ENCODE measurements at regions not wholly inside any gene's neighbourhood (a gene's known extent, or its start where the extent isn't known, plus 50 kb on each side); places are given as distances from the start of the nearest gene placed in this dataset.

GRCh38 chr20:60895363-60896079 is 356.5 kb upstream of the CDH4 start:
- DNase-seq (ENCODE audit: low read depth in 2 of 2), result no peak

- DNase-seq (ENCODE audit: low read depth in 2 of 2), result no peak
Measured at GRCh38 chr20:60897976-60898375, 354.1 kb upstream of the CDH4 start.

GRCh38 chr20:60899320-60899719 is 352.7 kb upstream of the CDH4 start:
- DNase-seq (ENCODE audit: low read depth in 2 of 2), result no peak

GRCh38 chr20:60900618-60901017 is 351.4 kb upstream of the CDH4 start:
- no peak for DNase-seq (ENCODE audit: low read depth in 2 of 2)

GRCh38 chr20:60901831-60902230 is 350.2 kb upstream of the CDH4 start:
- DNase-seq (ENCODE audit: low read depth in 2 of 2), result no peak

GRCh38 chr20:60903325-60903971 is 348.6 kb upstream of the CDH4 start:
- no peak for DNase-seq (ENCODE audit: low read depth in 2 of 2)

- no peak for DNase-seq (ENCODE audit: low read depth in 2 of 2)
Measured at GRCh38 chr20:60904730-60905129, 347.3 kb upstream of the CDH4 start.

GRCh38 chr20:60905919-60906318 is 346.1 kb upstream of the CDH4 start:
- no peak for DNase-seq (ENCODE audit: low read depth in 2 of 2)

- no peak for DNase-seq (ENCODE audit: low read depth in 2 of 2)
Measured at GRCh38 chr20:60906555-60906954, 345.5 kb upstream of the CDH4 start.

- DNase-seq (ENCODE audit: low read depth in 2 of 2), result no peak
Measured at GRCh38 chr20:60913298-60913697, 338.8 kb upstream of the CDH4 start.

GRCh38 chr20:60921022-60921622 is 330.9 kb upstream of the CDH4 start:
- DNase-seq (ENCODE audit: low read depth in 2 of 2), result peak; percentile 6 to 12

GRCh38 chr20:60926831-60927230 is 325.2 kb upstream of the CDH4 start:
- DNase-seq (ENCODE audit: low read depth in 2 of 2), result no peak

- DNase-seq (ENCODE audit: low read depth in 2 of 2), result no peak
Measured at GRCh38 chr20:60928341-60928740, 323.7 kb upstream of the CDH4 start.

- no peak for DNase-seq (ENCODE audit: low read depth in 2 of 2)
Measured at GRCh38 chr20:60930023-60930790, 321.9 kb upstream of the CDH4 start.

- DNase-seq (ENCODE audit: low read depth in 2 of 2), result no peak
Measured at GRCh38 chr20:60931696-60932095, 320.4 kb upstream of the CDH4 start.

GRCh38 chr20:60934724-60935123 is 317.3 kb upstream of the CDH4 start:
- no peak for DNase-seq (ENCODE audit: low read depth in 2 of 2)

GRCh38 chr20:60935971-60936370 is 316.1 kb upstream of the CDH4 start:
- DNase-seq (ENCODE audit: low read depth in 2 of 2), result no peak

- DNase-seq (ENCODE audit: low read depth in 2 of 2), result no peak
Measured at GRCh38 chr20:60937585-60937984, 314.5 kb upstream of the CDH4 start.

- no peak for DNase-seq (ENCODE audit: low read depth in 2 of 2)
Measured at GRCh38 chr20:60941379-60941778, 310.7 kb upstream of the CDH4 start.

GRCh38 chr20:60947819-60948218 is 304.2 kb upstream of the CDH4 start:
- no peak for DNase-seq (ENCODE audit: low read depth in 2 of 2)

- DNase-seq (ENCODE audit: low read depth in 2 of 2), result no peak
Measured at GRCh38 chr20:60948224-60948623, 303.8 kb upstream of the CDH4 start.

GRCh38 chr20:60950561-60950960 is 301.5 kb upstream of the CDH4 start:
- DNase-seq (ENCODE audit: low read depth in 2 of 2), result no peak

Measured in stimulated activated CD4-positive, alpha-beta T cell treated with anti-CD3 and anti-CD28 coated beads, Interleukin-4, amount 100 ng/mL, for 48 hours (primary cell).